ENCODE measurements at regions not wholly inside any gene's neighbourhood (a gene's known extent, or its start where the extent isn't known, plus 50 kb on each side); places are given as distances from the start of the nearest gene placed in this dataset.
"Not testable (repeated sequence)": the region's sequence is repeated elsewhere in the genome, so short reads cannot be mapped to it uniquely, and the experiment has no call there.

- Histone ChIP-seq H3K27me3 (replicated peaks; ENCODE audit: insufficient read depth) (no peaks in the 10 kb centered on the region), H3K4me1 (ENCODE audit: control insufficient read depth in 1 of 2, low read depth in 2 of 2) (no peaks in the 10 kb centered on the region), H3K36me3 (no peaks in the 10 kb centered on the region), H3K27ac (no peak overlapping the region), H3K9me3 (no peaks in the 10 kb centered on the region), H3K4me3 (no peak overlapping the region)
- no peak for ATAC-seq (ENCODE audit: insufficient number of reproducible peaks, low FRiP score, low read depth)
- DNase-seq (ENCODE audit: low spot score) = no peak
- no peak for TF ChIP-seq CTCF (IDR thresholded peaks at IDR 0.05)
Measured at GRCh38 chr7:115289971-115290370, 368.1 kb downstream of the MDFIC start.

GRCh38 chr7:115276791-115277190 is 354.9 kb downstream of the MDFIC start:
- Histone ChIP-seq H3K27ac (no peak overlapping the region), H3K4me1 (ENCODE audit: control insufficient read depth in 1 of 2, low read depth in 2 of 2) (no peaks in the 10 kb centered on the region), H3K4me3 (no peak overlapping the region), H3K9me3 (peaks cover 7% of the 10 kb centered on the region), H3K36me3 (no peaks in the 10 kb centered on the region), H3K27me3 (replicated peaks; ENCODE audit: insufficient read depth) (no peaks in the 10 kb centered on the region)
- ATAC-seq (ENCODE audit: insufficient number of reproducible peaks, low FRiP score, low read depth) (no peak), DNase-seq (ENCODE audit: low spot score) (no peak)
- no peak for TF ChIP-seq CTCF (IDR thresholded peaks at IDR 0.05)

DNA sequence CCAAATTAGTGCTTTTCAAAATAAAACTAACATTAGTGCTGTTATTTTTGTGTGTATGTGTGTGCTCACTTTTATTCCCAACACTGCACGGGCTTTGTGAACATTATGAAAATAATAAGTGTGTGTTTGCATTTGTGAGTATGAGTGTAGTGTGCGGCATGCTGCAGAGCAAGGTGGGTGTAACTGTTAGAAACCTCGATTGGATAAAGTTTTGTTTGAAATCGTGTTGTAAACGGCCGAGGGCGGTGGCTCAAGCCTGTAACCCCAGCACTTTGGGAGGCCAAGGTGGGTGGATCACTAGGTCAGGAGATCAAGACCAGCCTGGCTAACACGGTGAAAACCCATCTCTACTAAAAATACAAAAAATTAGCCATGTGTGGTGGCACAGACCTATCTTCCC is 352.0 kb downstream of the MDFIC start:
- not testable (repeated sequence) for H3K36me3 ChIP-seq; H3K9me3 ChIP-seq; ATAC-seq (ENCODE audit: insufficient number of reproducible peaks, low FRiP score, low read depth); H3K4me1 ChIP-seq (ENCODE audit: control insufficient read depth in 1 of 2, low read depth in 2 of 2); H3K4me3 ChIP-seq; H3K27me3 ChIP-seq (replicated peaks; ENCODE audit: insufficient read depth); DNase-seq (ENCODE audit: low spot score); H3K27ac ChIP-seq

DNA sequence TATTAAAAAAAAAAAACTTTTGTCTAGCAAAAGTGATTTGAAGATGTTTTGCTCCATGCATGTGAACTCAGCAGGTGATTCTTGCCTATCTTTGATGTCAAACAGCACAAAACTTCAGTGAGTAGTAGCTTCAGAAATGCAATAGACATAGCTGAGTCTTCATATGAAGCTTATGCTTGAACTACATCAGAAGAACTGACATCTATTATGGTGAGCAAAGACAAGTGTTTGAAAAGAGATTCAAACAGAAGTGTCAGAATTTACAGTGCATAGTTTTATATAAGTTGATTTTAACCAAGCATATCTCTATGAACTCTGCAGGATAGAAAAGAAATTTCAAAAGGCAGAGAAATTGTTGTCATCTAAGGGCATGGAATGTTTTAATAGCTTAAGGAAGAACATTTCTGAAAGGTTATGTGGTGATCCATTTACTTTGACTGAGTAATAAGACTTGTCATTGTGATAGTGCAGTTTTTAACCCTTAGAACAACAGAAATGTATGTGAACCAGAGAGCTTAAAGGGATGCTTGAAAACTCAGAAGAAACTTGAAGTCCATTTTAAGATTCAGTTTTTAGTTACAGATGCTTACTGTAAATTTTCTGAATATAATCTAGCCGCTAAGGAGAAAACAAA is 351.4 kb downstream of the MDFIC start:
- Histone ChIP-seq H3K4me1 (ENCODE audit: control insufficient read depth in 1 of 2, low read depth in 2 of 2) (no peaks in the 10 kb centered on the region), H3K27ac (no peak overlapping the region), H3K36me3 (no peaks in the 10 kb centered on the region), H3K4me3 (no peak overlapping the region), H3K9me3 (peaks cover 7% of the 10 kb centered on the region), H3K27me3 (replicated peaks; ENCODE audit: insufficient read depth) (no peaks in the 10 kb centered on the region)
- DNase-seq (ENCODE audit: low spot score) (no peak), ATAC-seq (ENCODE audit: insufficient number of reproducible peaks, low FRiP score, low read depth) (no peak)
- no peak for TF ChIP-seq CTCF (IDR thresholded peaks at IDR 0.05)

DNA sequence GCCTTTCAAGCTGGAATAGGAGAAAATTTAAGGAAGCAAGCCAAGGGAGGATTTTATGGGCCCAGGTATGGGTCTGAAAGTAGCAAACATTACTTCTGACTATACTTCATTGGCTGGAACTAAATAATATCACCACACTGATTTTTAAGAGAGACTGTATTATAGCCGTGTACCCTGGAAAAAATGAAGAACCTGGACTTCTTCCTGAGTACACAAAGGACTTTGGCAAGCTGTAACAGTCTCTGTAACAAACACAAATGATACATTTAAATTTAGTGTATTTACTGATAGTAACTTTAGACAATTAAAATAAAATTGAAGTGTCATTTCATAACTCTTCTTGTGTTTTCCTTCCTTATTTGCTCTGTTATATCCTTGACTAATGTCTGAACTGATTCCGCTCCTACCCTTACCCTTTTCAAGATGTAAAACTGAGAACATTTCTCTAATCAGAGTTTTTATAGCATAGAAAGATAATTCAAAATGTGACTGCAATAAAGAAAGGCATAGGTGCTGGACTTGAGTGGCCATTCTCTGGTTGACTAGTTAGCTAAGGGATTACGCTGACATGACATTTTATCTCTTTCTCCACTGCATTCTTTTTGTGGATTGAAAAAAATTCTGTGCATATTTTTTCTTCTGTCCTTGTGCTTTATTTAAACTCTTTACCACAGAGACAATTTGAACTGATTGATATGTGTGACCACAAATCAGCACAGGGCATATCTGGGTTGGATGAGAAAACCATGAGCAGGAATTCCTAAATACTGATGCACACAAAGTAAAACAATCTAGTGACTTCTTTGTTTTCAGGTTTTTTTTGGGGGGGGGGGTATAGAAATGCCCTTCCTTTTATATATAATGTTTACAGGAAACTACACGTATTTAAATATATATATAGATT is 349.7 kb downstream of the MDFIC start:
- no peak overlapping the region for H3K27ac ChIP-seq
- H3K27me3 ChIP-seq (replicated peaks; ENCODE audit: insufficient read depth) = no peaks in the 10 kb centered on the region
- H3K4me3 ChIP-seq = no peak overlapping the region
- no peak for TF ChIP-seq CTCF (IDR thresholded peaks at IDR 0.05)
- H3K36me3 ChIP-seq = no peaks in the 10 kb centered on the region
- no peaks in the 10 kb centered on the region for H3K4me1 ChIP-seq (ENCODE audit: control insufficient read depth in 1 of 2, low read depth in 2 of 2)
- DNase-seq (ENCODE audit: low spot score) (no peak), ATAC-seq (ENCODE audit: insufficient number of reproducible peaks, low FRiP score, low read depth) (no peak)
- peaks cover 4% of the 10 kb centered on the region for H3K9me3 ChIP-seq

Measured in thoracic aorta (tissue), 2 donors.